ENCODE measurements at regions not wholly inside any gene's neighbourhood (a gene's known extent, or its start where the extent isn't known, plus 50 kb on each side); places are given as distances from the start of the nearest gene placed in this dataset.
A peak's percentile ranks its signal among the peaks of the same experiment; 100 is the strongest.

GRCh38 chr17:71081666-71082065 lies 912.3 kb downstream of the KCNJ2 start (continued):
- no peak for TF ChIP-seq ZNF114 (CRISPR knock-in tag; IDR thresholded peaks at IDR 0.05)
- TF ChIP-seq ZNF331 (CRISPR knock-in tag; IDR thresholded peaks at IDR 0.05; ENCODE audit: low read depth) = no peak
- TF ChIP-seq ETS1 (IDR thresholded peaks at IDR 0.05) = no peak

DNA sequence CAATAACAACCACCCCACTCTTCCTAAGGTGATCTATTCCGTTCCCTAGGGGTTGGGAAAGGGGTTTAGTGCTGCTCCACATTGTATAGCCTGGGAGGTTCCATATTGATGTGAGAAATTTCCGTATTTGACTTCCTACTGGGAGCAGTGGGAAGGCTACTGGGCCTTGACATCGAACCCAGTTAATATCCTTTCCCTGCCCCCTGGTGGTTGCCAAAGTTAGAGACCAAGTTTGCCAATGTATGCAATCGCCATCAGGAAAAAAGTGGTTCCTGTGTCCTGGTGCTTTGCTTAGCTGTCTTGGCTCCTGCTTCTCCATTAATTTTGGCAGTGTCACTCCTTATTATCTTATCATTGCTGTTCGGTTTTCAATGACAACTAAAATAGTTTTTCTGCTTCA lies 914.9 kb downstream of the KCNJ2 start:
- Mint-ChIP-seq H3K4me1 (peaks cover 21% of the 10 kb centered on the region), H3K4me3 (no peak overlapping the region), H3K9me3 (no peaks in the 10 kb centered on the region; the same call in 2 of the 3 replicates), H3K27me3 (ENCODE audit: insufficient read depth, low read depth, poor library complexity) (peaks cover 1% of the 10 kb centered on the region), H3K36me3 (ENCODE audit: low read depth) (peaks cover 3% of the 10 kb centered on the region; the same call in 2 of the 3 replicates), H3K27ac (no peak overlapping the region)
- H3K4me1 ChIP-seq (ENCODE audit: insufficient read depth) = peaks cover 17% of the 10 kb centered on the region
- ATAC-seq (peak; percentile 77), DNase-seq (ENCODE audit: low spot score) (peak; percentile 86)
- no peaks in the 10 kb centered on the region for H3F3A ChIP-seq (replicated peaks; ENCODE audit: low read depth)
- peaks cover 3% of the 10 kb centered on the region; the same call in 1 of the 2 replicates for H4K20me1 ChIP-seq (replicated peaks; ENCODE audit: insufficient read depth)
- no peaks in the 10 kb centered on the region for H3K36me3 ChIP-seq (ENCODE audit: insufficient read depth)
- H2AFZ ChIP-seq = no peak overlapping the region
- TF ChIP-seq CTCF (conservative IDR thresholded peaks at IDR 0.05; ENCODE audit: low read depth in 2 of 2) (peak; percentile 75 to 82), STAT1 (IDR thresholded peaks at IDR 0.05; ENCODE audit: unreplicated experiment) (no peak), ZNF114 (CRISPR knock-in tag; IDR thresholded peaks at IDR 0.05) (no peak), EZH2phosphoT487 (IDR thresholded peaks at IDR 0.05; ENCODE audit: unreplicated experiment) (no peak), EZH2 (IDR thresholded peaks at IDR 0.05; ENCODE audit: low read depth, unreplicated experiment) (no peak), JUNB (IDR thresholded peaks at IDR 0.05; ENCODE audit: unreplicated experiment) (no peak)
- peaks cover 14% of the 10 kb centered on the region; the same call in 1 of the 2 replicates for H3K79me2 ChIP-seq (replicated peaks; ENCODE audit: insufficient read depth)
- 0 out of 2 replicates have a peak overlapping the region, but pooled peaks have one; percentile 13 for H3K4me2 ChIP-seq
- no peak overlapping the region for H3K27ac ChIP-seq (ENCODE audit: low read depth)
- H3K27me3 ChIP-seq (ENCODE audit: insufficient read depth) = no peaks in the 10 kb centered on the region
- H3K4me3 ChIP-seq = 0 out of 2 replicates have a peak overlapping the region, but pooled peaks have one; percentile 5
- no peaks in the 10 kb centered on the region for H3K9me2 ChIP-seq (ENCODE audit: insufficient read depth)

- peaks cover 21% of the 10 kb centered on the region for H3K4me1 Mint-ChIP-seq
- H3K9me2 ChIP-seq (ENCODE audit: insufficient read depth) = no peaks in the 10 kb centered on the region
- ATAC-seq (no peak), DNase-seq (ENCODE audit: low spot score) (no peak)
- no peaks in the 10 kb centered on the region for H3K27me3 ChIP-seq (ENCODE audit: insufficient read depth)
- H3K27ac Mint-ChIP-seq = no peak overlapping the region
- H4K20me1 ChIP-seq (replicated peaks; ENCODE audit: insufficient read depth) = peaks cover 3% of the 10 kb centered on the region; the same call in 1 of the 2 replicates
- H3K36me3 ChIP-seq (ENCODE audit: insufficient read depth) = no peaks in the 10 kb centered on the region
- peaks cover 1% of the 10 kb centered on the region for H3K27me3 Mint-ChIP-seq (ENCODE audit: insufficient read depth, low read depth, poor library complexity)
- no peak overlapping the region for H2AFZ ChIP-seq
- no peak overlapping the region for H3K4me2 ChIP-seq
- no peak overlapping the region for H3K4me3 Mint-ChIP-seq
- H3K4me1 ChIP-seq (ENCODE audit: insufficient read depth) = peaks cover 17% of the 10 kb centered on the region
- H3K79me2 ChIP-seq (replicated peaks; ENCODE audit: insufficient read depth) = peaks cover 14% of the 10 kb centered on the region; the same call in 1 of the 2 replicates
- peaks cover 3% of the 10 kb centered on the region; the same call in 2 of the 3 replicates for H3K36me3 Mint-ChIP-seq (ENCODE audit: low read depth)
- no peaks in the 10 kb centered on the region; the same call in 2 of the 3 replicates for H3K9me3 Mint-ChIP-seq
- no peaks in the 10 kb centered on the region for H3F3A ChIP-seq (replicated peaks; ENCODE audit: low read depth)
- H3K4me3 ChIP-seq = no peak overlapping the region
- H3K27ac ChIP-seq (ENCODE audit: low read depth) = no peak overlapping the region
- TF ChIP-seq STAT1 (IDR thresholded peaks at IDR 0.05; ENCODE audit: unreplicated experiment) (no peak), ETS1 (IDR thresholded peaks at IDR 0.05) (no peak), JUNB (IDR thresholded peaks at IDR 0.05; ENCODE audit: unreplicated experiment) (no peak), EZH2 (IDR thresholded peaks at IDR 0.05; ENCODE audit: low read depth, unreplicated experiment) (no peak)
- TF ChIP-seq, protein P1, sequence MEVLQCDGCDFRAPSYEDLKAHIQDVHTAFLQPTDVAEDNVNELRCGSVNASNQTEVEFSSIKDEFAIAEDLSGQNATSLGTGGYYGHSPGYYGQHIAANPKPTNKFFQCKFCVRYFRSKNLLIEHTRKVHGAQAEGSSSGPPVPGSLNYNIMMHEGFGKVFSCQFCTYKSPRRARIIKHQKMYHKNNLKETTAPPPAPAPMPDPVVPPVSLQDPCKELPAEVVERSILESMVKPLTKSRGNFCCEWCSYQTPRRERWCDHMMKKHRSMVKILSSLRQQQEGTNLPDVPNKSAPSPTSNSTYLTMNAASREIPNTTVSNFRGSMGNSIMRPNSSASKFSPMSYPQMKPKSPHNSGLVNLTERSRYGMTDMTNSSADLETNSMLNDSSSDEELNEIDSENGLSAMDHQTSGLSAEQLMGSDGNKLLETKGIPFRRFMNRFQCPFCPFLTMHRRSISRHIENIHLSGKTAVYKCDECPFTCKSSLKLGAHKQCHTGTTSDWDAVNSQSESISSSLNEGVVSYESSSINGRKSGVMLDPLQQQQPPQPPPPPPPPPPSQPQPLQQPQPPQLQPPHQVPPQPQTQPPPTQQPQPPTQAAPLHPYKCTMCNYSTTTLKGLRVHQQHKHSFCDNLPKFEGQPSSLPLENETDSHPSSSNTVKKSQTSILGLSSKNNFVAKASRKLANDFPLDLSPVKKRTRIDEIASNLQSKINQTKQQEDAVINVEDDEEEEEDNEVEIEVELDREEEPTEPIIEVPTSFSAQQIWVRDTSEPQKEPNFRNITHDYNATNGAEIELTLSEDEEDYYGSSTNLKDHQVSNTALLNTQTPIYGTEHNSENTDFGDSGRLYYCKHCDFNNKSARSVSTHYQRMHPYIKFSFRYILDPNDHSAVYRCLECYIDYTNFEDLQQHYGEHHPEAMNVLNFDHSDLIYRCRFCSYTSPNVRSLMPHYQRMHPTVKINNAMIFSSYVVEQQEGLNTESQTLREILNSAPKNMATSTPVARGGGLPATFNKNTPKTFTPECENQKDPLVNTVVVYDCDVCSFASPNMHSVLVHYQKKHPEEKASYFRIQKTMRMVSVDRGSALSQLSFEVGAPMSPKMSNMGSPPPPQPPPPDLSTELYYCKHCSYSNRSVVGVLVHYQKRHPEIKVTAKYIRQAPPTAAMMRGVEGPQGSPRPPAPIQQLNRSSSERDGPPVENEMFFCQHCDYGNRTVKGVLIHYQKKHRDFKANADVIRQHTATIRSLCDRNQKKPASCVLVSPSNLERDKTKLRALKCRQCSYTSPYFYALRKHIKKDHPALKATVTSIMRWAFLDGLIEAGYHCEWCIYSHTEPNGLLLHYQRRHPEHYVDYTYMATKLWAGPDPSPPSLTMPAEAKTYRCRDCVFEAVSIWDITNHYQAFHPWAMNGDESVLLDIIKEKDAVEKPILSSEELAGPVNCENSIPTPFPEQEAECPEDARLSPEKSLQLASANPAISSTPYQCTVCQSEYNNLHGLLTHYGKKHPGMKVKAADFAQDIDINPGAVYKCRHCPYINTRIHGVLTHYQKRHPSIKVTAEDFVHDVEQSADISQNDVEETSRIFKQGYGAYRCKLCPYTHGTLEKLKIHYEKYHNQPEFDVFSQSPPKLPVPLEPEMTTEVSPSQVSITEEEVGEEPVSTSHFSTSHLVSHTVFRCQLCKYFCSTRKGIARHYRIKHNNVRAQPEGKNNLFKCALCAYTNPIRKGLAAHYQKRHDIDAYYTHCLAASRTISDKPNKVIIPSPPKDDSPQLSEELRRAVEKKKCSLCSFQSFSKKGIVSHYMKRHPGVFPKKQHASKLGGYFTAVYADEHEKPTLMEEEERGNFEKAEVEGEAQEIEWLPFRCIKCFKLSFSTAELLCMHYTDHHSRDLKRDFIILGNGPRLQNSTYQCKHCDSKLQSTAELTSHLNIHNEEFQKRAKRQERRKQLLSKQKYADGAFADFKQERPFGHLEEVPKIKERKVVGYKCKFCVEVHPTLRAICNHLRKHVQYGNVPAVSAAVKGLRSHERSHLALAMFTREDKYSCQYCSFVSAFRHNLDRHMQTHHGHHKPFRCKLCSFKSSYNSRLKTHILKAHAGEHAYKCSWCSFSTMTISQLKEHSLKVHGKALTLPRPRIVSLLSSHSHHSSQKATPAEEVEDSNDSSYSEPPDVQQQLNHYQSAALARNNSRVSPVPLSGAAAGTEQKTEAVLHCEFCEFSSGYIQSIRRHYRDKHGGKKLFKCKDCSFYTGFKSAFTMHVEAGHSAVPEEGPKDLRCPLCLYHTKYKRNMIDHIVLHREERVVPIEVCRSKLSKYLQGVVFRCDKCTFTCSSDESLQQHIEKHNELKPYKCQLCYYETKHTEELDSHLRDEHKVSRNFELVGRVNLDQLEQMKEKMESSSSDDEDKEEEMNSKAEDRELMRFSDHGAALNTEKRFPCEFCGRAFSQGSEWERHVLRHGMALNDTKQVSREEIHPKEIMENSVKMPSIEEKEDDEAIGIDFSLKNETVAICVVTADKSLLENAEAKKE (CRISPR knock-in tag; IDR thresholded peaks at IDR 0.05) = no peak
Measured at GRCh38 chr17:71084838-71085237, 915.5 kb downstream of the KCNJ2 start.

All from GM23338 (cell line).